HG03025 (cell line): ENCODE measurements at regions not wholly inside any gene's neighbourhood (a gene's known extent, or its start where the extent isn't known, plus 50 kb on each side); places are given as distances from the start of the nearest gene placed in this dataset.

Experiments used
- ATAC-seq: cut with Tn5 transposase; IDR thresholded peaks from one replicate; pipeline ENCODE4 v1.9.1; 2021; ENCODE audit warnings: mild to moderate bottlenecking, moderate library complexity; ENCODE audit not compliant: unreplicated experiment, low FRiP score

DNA sequence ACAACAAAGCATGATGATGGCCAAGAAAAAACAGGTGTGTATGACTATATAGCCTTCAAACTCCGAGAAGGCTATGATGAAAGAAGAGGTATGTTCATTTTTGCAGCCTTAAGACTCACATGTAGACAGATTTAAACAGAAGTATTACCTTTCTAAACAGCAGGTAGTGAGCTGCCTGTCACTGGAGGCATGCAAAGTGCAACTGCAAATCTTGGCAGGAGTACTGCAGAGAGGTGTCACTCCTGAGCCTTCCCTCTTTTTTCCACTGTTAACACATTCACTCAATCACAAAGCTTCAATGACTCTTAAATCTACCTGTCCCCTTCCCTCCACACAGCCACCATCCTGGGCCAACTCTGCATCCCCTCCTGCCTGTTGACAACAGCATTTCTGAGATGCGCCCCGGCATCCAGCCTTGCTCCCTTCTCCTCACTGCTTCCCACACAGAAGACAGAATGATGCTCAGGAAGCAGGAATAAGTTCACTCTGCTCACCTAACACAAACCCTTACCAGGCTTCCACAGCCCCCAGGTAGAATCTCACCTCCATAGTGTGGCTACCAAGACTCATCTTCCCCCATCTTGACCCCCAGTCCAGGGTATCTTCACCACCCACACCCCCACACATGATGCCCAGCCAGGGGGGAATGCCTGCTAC, 161.9 kb upstream of the ZMIZ1 start:
- ATAC-seq = no peak

DNA sequence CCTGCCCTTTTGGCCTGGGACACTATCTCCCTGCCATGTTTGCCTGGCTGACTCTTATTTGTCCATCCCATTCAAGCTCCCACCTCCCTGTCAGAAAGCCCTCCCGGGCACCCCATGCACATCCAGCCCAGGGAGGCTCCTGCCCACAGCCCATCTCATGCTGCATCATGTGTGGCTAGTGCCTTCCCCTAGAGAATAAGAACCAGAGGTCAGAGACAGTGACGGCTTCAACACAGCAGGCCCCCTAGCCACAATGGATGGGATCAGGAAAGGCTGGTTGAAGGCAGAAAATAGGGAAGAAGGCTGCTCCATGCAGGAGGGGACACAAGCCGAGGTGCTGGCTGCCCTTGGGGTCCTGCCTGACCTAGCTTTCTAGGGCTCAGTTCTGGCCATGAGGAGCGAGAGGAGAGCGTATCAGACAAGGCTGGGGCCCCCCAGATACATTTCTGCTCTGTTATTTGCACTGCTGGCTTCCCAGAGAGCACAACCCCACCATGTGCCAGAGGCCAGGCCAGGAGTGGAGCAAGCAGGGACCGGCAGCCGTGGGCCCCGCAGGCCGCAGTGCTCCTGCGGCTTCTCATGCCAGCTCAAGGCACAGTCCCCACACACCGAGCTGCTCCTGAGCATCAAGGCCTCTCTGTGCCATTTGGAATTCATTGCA, 161.1 kb upstream of the ZMIZ1 start:
- no peak for ATAC-seq

DNA sequence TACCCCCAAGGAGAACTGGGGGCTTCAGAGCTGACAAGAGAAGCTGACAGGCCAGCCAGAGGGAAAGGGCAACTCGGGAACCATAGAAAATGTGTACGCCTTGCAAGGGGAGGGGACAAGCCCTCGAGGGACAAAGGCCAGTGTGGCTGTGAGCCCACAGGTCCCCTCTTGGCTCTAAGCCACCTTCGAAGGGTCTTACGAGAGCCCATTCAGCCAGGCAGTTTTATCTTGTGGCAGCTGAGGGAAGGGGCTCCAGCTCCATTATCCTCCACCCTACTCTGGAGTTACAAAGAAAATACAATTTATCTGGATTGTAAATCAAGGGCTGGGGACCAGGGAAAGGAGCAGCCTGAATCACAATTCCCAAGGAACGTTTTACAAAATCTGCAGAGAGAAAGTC, 159.5 kb upstream of the ZMIZ1 start:
- ATAC-seq = no peak

DNA sequence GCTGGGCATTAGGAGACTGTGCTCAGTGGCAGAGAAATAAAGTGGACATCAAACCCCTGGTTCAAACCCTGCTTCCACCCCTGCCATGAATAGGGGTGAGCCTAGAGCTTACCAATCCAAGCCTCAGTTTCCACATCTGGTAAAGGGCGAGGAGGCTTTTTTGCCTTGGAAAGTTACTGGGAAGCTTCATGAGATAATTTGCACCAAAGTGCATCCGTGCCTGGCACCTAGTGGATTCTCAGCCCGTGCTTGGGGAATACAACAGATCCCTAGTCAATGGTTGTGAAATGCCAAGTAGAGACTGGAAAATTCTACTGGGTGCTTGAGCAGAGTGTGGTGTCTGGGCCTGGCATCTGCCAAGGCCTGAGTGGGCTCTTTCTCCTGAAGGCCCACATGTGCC, 158.7 kb upstream of the ZMIZ1 start:
- ATAC-seq = no peak

DNA sequence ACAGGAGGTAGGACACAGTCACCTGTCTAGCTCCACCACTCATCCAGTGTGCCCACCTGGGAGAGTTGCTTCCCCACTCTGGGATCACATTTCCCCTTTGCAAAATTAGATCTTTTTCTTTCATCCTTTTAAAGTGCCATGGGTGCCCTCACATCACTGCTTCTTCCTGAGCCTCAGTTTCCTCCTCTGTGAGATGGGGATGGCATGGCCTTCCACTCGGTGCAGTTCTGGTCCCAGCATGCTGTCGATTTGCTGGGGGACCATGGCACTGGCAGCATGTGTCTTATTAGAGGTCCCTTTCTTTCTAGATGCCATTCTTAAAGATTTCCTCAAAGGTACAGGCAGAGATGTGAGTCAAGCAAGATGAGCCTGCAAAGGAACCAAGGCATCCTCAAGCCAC, 158.3 kb upstream of the ZMIZ1 start:
- ATAC-seq = no peak

DNA sequence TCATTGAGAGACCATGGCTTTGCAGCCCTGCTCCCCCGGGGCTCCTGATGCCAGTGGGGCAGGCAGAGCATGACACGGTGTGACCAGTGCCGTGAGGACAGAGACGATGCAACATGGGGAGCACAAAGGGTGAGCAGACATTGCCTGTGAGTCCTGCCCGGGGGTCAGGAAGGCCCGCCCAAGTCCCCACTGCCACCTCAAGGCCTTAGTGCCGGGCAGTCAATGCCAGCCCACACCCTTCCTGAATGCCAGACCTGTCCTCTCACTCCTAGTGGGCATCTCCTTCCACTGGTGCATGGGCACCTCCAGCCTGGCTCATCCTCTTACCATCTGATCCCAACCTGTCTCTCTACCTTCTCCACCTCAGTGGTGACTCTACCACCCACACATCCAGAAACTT, 157.9 kb upstream of the ZMIZ1 start:
- ATAC-seq = no peak

DNA sequence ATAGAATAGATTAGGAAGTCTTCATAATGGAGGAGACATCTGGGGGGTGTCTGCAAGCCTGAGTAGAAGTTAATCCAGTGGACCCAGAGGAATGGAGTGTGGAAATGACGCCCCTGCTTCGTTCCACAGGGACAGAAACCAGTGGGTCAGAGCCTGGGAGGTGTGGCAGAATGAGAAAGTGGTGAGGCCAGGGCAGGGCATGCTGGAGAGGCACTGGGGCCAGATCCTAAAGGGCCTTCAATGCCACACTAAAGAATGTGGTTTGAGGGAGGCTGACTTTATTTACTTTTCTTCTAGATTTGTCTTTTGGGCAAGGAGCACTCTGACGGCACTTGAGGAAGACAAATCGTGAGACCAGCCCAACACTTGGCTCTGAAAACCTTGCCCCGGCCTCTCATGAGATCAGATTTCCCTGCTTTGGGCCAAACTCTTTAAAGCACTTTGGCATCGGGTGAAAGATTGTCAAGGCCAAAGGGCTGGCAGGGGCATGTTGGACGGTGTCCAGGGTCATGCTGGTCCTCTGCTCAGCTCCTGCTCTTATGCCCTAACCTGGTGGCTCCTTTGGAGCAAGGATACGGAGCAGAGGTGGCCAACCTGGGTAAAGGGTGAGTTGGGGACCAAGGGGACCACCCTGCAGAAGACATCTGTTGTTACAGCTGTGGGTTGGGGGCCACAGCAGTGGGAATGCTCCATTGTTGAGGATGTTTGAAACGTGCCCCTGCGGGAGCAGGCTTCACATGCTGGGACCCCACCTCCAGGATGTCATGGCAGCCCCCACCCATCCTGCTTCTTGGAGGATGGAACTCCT, 157.0 kb upstream of the ZMIZ1 start:
- no peak for ATAC-seq

DNA sequence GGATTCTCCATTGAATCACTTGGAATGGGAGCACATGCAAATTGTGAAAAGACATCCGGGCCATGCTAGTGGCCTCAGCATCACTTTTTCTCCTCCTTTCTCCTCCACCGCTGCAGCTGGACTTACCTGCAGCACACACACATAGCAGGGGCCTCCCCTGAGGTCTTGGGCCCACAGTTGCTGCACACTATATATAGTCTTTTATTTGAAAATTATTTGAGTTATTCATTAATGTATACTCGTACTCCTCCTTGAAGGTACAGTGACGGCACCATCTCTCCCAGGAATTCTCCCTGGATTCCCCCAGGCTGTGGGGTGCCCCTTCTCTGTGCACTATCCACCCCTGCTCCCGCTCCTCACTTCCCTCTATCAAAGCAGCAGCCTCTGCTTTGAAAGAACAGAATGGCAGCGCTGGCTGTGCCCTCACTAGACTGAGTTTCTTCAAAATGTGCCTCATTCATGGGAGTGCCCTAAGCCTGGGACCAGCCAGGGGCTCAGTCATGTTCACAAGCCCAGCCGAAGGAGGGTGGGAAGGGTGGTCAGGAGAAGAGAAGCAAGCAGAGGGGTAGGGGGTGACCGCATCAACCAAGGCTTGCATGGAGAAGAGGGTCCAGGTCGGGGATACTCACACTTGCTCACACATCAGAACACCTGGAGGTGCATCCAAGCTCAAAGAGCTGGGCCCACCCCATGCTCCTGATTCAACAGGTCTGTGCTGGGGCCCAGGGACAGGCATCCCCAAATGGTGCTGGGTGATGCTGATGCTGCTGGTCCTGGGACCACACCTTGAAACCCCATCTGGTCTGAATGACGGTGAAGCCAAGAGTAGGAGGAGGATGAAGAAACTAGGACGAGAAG, 156.2 kb upstream of the ZMIZ1 start:
- ATAC-seq = no peak

DNA sequence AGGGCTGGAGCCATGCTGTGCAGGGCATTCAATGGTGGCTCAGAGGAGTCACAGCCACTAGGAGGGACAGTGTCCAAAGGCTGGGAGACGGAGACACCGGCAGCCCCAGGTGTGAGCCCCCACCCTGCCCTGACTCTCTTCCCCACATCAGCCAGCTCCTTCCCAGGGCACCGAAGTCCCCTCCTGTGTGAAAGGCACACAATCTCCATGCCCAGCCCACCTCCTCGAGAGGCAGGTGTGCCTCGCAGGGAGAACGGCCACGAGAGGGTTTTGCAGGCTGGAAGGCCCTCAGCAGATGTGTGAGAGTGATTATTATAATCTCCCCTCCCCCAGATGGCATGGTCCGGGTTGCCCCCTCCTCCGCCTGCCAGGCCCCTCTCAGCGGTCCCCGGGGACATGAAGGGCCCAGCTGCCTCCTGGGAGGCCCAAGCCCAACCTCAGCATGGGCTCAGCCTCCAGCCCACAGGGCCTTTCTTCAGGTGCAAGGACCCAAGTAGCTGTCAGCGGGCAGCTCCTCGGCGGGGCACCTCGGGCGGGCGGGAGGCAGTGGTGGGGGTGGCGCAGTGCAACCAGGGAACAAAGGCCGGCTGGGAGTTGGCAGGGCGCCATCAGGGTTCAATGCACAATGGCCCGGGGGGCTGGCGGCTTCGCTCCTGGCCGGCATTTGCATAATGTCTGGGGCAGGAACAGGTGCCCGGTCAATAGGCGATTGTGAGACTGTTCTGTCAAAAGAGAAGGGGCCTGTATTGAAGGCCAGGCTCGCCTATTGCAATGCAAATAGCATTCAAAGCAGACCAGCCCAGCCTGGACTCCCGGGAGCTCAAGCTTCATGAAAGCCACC, 155.3 kb upstream of the ZMIZ1 start:
- ATAC-seq = no peak

DNA sequence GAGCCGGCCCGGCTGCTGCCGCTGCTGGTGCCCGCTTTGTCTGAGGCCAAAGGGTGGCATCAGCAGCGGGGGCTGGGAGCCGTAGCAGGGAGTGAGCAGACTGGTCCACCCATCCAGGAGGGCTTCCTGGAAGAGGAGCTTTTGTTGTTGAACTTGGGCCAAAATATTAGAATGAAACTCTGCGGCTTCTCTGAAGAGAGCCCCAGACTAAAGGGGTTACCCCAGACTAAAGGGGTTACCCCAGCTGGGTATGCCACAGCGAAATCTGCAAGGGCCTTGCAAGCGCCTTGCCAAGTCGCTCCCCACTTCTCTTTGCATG, 154.7 kb upstream of the ZMIZ1 start:
- no peak for ATAC-seq

DNA sequence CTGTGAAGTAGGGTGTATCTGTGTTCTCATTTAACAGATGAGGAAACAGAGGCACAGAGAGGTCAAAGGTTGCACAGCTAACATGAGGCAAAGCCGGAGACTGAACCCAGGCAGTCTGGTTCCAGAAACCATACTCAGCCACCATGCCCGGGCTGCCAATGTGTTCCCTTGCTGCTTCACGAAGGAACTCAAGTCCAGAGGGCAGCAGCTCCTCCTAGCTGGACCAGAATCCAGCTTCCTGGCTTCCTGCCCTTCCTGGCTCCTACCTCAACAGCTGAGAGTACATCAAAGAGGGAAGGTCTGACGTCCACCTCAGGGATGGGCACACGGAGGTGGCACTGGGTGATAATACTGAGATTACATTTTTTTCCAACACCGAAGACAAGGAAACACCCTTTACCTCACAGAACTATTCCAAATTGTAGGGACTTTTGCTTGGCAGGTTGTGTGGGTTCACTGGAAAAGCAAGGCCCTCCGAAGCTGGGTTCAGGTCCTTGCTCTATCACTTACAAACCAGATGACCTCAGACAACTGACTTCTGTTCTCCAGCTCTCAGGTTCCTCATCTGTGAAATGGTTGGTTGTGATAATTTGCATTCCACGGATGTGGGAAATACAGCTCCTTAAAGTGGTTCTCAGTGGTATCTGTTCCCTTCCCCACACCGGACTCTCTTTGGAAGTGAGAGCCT, 154.1 kb upstream of the ZMIZ1 start:
- no peak for ATAC-seq

DNA sequence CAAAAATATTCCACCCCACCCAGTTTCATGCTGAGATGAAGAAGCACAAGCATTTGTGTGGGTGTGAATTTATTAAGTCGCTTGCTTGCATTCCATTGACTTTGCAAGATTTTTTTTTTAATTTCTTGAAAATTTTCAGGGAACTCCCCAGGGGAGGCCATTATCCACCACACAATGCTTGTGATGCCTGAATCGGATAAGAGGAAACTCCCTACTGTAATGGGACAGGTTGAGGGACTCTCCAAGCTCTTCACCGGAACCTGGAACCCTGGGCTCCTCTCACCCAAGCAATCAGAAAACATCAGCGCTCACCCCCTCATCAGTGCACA, 153.6 kb upstream of the ZMIZ1 start:
- ATAC-seq = no peak

DNA sequence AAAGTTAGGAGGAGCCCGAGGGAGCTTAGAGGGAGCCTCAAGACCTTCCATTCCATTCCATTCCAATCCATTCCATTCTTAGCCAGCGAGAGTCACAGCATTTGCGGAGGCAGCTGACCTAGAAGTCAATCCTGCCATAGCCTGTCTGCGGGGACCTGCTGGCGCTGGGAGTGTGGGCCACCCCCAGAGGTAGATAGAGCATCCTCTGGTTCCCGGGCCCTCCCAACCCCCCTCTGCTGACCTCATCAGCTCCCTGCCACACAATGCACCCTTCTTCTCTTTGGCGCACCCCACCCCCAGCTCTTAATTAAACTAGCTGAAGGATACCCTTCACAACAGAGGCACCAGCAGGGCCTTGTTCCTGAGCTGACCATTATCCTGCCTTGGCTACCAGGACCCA, 152.5 kb upstream of the ZMIZ1 start:
- ATAC-seq = no peak

DNA sequence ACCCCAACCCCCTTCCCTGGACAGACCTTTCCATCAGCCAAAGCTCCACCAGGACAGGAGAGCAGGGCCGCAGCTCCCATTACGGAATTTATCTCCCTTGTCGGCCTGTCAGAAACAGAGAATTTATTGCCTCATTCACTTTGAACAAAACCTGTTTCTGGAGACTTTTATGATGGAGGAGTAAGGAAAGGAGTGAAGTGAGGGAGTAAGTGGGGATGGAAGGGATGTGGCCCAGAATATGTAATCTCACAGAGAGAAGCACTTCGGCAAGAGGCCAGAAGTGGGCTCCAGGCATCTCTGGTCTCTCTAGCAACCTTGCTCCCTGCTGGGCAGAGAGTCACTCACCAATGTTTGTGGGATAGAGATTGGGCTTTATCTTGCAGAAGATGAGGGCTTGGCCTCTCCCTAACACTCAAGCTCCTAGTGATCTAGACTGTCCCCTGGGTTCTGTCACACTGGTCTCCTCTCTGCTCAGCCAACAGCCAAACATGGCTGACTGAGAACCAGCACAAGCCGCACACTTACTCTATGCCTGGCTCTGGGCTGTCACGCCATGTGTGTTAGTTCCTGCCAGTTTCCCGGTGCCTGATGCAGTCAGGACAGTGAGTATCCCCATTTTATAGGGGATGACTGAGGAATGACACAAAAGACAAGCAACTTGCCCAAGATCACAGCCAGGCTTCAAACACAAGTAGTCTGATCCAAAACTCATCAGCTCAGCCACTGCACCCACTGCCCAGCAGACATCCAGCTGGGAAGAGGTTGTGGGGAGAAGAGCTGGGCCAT, 149.4 kb upstream of the ZMIZ1 start:
- no peak for ATAC-seq

DNA sequence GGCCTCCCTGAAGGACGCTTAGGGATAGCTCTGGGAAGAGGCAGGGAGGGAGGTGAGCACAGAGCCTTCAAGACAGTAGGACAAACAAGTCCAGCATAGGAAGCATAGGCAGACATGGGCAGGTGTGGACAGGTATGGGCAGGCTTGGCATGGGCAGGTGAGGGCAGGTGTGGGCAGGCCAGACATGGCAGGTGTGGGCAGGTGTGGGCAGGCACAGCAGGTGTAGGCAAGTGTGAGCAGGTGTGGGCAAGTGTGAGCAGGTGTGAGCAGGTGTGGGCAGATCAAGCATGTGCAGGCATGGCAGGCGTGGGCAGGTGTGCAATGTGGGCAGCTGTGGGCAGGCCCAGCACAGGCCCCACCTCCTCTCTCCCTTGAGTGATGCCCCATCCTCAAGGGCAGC, 148.8 kb upstream of the ZMIZ1 start:
- no peak for ATAC-seq

DNA sequence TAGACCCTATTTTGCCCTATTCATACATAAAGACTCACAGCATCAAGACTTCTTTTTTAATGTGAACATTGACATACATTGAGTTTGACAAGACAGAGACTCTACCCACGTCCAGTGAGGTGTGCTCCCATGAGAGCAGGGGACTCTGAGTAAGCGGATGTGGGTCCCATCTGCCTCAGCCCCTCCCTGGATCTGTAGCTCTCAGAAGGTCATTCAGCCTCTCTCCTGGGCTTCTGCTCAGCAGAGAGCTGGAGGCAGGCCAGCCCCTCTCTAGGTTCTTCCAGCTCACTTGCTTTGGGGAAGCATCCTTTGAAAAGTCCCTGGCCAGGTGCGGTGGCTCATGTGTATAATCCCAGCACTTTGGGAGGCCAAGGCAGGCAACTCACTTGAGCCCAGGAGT, 146.9 kb upstream of the ZMIZ1 start:
- no peak for ATAC-seq

DNA sequence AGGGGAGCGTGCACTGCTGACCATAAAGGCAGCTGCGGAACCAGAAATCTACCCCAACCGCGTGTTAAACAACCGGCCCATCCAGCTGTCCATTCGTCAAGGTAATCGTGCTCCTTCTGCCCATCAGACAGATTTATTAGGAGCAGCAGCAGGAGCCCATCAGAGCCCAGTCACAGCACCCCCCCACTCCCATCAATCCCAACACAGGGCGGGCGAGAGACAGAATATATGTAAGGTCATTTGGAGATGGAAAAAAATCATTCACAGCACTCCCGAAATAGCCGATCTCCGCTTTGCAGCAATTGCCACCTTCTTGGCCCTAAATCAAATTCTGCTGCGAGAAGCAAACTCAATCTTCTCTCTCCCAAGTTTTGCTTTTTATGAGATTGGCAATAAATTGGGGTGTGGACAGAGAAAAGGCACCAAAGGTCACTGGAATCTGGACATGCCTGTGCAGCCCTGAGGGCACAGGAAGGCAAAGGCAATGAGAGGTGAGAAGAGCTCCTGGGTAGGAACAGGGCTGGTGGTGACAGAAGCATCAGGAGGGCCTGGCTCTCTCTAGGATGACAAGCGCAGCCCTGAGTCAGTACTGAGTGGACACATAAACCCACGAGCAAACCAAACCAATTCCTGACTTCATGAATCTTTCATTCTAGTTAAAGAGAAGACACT, 145.0 kb upstream of the ZMIZ1 start:
- ATAC-seq = no peak

DNA sequence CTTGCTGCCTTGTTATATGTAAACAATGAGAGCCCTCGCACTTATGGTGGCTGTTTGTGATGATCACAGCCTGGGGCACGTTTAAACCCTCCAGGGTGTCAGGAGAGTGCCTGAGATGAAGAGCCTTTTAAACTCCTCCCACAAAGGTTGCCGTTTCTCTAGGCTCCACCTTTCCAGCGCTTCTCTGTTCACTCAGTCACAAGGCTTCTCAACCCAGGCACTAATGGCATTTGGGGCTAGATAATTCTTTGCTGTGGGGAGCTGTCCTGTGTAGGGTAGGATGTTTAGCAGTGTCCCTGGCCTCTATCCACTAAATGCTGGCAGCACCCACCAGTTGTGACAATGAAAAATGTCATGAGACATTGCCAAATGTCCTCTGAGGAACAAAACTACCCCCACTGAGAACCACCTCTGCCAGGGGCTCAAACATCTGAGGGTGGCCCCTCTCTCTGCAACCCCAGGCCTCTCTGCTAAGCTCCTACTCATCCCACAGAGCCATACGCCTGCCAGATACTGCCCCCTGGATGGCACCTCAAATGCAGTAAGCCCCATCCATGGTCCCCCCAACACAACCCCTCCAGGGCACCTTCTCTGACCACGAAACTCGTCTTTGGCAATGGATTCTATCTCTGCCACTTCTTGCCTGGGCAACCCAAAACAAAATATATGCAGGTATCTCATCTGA, 144.3 kb upstream of the ZMIZ1 start:
- no peak for ATAC-seq
